GM18861 (cell line): ENCODE measurements at regions not wholly inside any gene's neighbourhood (a gene's known extent, or its start where the extent isn't known, plus 50 kb on each side); places are given as distances from the start of the nearest gene placed in this dataset.
"Not testable (repeated sequence)": the region's sequence is repeated elsewhere in the genome, so short reads cannot be mapped to it uniquely, and the experiment has no call there.

Experiments
- ATAC-seq: cut with Tn5 transposase; IDR thresholded peaks from one replicate; pipeline ENCODE4 v1.9.1; 2021; ENCODE audit not compliant: unreplicated experiment

DNA sequence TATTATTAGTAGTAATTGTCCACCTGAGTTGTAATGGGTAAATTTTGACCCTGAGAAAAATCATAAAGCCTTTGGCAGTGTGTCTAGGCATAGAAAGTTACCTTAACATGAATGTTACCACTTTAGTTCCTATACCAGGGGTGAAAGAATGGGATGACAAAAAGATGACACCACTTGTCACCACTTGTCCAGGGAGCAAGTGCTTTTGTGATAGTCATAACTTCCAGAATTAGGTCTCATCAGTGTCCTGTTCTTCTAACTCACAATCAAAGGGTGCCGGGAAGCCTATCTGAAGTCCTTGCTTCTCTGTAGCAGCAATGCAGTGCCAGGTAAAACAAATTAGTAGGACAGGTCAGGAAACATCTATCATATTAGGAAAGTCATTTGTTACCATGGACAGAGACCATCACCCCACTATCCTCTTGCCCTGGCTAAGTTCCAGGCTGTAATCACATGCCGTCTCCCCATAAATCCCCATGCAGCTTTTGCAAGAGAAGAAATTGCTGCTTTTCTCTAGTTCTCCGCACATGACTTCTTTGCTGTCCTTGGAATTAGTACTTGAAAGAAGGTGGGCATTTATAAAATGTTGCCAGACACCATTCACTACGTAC, 156.5 kb upstream of the SGCD start:
- ATAC-seq = no peak

DNA sequence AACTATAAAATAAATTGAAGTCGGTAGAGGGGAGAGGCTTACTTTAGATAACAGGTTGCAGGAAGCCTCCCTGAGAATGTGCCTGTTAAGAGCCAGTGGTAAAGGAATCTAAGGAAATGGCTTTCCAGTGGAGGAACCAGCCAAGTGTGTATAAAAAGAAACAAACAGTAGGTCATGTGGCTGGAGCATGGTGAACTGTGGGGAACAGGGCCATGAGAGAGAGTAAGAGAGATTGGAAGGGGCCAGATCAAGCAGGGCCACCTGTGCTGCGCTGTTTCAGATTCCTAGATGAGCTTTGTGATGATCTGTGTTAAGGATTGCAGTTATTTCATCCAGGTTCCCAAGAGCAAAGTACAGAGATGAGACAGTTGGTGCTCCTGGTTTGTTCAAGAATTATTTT, 152.7 kb upstream of the SGCD start:
- ATAC-seq = no peak

DNA sequence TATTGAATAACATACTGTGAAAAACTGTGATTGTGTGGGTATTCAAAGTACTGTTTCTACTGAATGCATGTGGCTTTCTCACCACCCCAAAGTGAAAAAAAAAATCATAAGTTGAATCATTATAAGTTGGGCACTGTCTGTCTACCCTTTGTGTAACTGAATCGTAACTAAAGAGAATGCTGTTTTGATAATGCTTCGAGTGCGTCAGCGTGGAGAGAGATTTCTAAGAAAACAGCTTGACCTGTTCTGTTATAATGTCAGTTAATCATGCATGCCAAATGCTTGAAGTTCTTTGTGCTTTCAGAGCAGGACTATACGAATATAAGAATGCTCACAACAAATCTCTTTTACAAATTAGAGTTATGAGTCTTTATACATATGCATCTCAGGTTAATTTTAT, 148.8 kb upstream of the SGCD start:
- ATAC-seq = no peak

- ATAC-seq = no peak
Measured at GRCh38 chr5:156181656-156182055, 145.3 kb upstream of the SGCD start.

DNA sequence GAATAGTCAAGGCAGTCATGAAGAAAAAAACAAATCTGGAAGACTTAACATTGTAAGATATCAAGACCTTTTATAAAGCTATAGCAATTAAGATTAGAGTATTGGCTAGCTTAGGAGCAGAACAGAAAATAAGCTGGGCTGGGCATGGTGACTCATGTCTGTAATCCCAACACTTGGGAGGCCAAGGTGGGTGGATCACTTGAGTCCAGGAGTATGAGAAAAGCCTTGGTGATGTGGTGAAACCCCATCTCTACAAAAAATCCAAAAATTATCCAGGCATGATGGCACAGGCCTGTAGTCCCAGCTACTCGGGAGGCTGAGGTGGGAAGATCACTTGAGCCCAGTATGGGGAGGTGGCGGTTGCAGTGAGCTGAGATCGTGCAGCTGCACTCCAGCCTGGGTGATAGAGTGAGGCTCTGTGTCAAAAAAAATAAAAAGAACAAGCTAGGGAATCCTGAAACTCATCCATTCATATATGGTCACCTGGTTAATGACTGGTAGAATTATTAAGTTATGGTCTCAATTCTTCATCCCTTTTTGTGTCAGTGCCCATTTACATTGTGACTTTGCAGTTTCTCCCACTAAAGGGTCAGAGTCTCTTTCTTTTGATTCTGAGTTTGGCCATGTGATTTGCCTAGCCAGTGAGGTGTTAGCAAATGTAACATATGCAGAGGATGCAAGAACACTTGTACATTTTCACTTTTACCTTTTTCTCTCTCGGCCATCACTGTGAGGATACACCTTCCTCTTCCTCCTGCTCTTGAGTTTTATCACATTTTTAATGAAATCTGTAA, 144.6 kb upstream of the SGCD start:
- ATAC-seq = no peak

GRCh38 chr5:156186760-156187159, 140.2 kb upstream of the SGCD start:
- ATAC-seq = no peak

GRCh38 chr5:156188016-156188415, 138.9 kb upstream of the SGCD start:
- ATAC-seq = no peak

DNA sequence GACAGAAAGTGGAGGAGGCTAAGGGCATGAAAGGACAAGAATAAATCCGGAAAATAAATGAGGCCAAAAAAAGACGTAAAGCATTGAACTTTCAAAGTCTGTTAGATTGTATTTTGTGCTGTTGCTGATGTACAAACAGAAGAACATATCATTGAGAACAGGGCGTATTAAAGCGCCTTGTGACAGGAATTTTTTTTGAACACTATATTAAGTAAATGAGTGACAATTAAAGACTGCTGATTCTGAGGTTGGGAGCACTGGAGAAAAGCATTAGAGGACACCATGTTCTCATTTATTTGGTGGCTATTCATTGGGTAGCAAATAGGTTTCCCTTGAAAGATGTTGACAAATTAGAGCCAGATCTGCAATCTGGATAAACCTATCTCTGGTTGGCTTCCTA, 137.3 kb upstream of the SGCD start:
- no peak for ATAC-seq

- ATAC-seq = no peak
Measured at GRCh38 chr5:156191547-156191946, 135.4 kb upstream of the SGCD start.

- no peak for ATAC-seq
Measured at GRCh38 chr5:156197042-156197635, 129.8 kb upstream of the SGCD start.

- ATAC-seq = no peak
Measured at GRCh38 chr5:156199045-156199444, 127.9 kb upstream of the SGCD start.

DNA sequence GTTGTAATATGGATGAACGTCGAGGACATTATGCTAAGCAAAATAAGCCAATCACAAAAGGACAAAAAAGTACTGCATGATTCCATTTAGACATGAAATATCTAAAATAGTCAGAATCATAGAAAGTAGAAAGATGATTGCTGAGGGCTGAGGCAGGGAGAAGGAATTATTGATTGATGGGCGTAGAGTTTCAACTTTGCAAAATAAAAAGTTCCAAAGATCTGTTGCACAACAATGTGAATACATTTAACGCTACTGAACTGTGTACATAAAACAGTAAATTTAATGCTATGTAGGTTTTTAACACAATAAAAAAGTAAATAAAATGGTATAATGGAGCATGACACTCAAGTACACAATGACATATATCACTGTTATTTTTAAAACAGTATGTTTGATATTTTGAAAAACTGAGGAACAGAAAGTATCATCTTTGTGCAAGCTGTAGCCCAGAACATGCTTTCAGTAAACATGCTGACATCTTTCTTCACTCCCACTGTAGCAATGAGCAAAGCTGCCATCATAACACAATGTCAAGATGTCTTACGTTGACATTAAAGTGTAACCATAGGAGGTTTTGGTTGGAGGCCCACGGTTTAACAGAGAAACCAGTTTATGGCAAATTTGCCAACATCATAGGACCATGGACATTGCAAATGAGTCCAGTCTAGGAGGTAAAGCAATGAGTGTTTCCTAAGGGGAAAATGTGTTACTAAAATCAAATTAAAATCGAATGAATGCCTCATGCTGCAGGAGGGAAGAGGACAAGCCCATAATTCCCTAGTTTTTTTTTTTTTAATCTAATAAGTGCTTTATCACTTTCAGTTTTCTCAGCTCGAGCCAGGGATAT, 125.8 kb upstream of the SGCD start:
- ATAC-seq = no peak

DNA sequence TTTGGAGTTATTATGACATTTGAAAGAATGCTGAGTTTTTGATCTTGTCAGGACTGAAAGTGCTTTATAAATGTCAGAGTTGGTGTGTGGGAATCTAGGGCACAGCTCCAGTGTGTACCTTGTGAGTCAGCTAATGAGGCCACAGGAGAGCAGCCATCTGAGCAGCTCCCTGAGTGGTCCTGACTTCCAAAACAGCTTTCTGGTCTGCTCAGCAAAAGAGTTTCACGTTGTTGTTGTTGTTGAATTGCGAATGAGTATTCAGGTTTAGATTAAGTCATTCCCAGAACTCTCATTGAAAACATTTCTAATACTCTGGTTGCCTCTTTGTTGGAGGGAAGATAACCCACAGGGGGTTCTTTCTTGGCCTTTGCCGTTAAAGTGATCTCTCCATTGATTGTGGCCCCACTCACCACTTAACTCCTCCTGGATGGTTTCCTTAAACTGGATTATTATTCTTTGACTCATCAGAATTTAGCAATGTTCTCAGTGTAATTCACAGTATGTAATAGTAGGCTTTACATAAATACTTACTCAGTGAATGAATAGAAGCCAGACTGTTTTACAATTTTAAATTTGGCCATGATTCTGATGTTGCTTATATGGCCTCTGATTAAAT, 125.1 kb upstream of the SGCD start:
- no peak for ATAC-seq

DNA sequence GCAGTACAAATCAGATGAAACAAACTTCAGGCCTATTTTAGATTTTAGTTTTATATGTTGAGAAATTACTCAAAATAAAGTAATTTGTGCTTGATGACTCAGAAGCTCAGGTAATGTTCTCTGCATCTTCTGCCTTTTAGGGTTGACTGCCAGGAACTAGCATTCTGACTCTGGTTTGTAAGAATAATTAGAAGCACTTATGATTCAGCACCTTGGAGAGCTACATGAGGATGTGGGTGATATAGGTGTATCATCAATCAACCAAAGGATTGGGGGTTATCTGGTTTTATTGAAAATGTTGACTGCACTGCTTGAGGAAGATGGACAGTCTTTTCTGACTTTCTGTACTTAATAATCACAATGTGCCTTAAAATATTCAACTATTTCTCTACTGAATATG, 118.7 kb upstream of the SGCD start:
- ATAC-seq = no peak

- ATAC-seq = no peak
Measured at GRCh38 chr5:156218367-156219158, 108.4 kb upstream of the SGCD start.

DNA sequence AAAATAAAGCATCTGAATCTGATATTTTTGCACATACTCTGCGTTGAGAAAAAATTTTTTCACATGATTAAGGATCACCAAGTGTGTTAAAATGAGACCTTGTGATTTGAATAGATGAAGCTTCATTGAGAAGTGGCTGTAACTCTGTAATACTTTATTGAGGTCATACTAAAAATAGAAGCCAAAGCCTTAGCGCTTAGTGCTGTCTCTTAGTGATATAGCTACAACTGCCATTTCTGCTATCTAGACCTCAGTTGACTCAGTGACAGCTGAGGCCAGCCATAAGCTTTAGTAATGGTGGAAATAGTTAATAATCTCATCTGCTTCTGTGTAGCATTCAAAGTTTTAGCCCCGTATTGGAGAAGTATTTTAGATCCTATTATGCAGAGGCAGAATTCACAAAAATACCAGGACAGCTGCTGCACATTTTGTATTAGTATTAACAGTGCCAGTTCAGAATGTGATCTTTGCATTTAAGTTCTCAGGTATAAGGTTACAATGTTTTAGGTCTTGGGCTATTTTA, 107.4 kb upstream of the SGCD start:
- ATAC-seq = no peak

DNA sequence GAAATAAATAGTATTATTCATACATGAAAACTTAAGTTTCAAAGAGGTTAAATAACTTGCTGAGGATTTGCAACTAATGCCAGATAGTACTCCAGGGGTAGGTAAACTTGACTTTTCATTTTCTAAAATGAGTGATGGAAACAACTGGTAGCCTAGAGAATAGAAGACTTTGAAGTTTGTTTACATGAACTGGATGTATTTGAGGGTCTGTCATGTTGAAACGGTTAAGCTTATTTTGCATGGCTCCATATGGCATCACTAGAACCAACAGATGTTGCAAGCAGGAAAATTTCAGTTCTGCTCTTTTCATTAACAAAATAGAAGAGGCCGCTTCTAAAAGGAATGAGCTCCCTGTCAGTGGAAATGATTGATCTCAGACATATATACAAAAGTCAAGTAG, 105.1 kb upstream of the SGCD start:
- no peak for ATAC-seq

GRCh38 chr5:156223547-156223946, 103.4 kb upstream of the SGCD start:
- no peak for ATAC-seq

DNA sequence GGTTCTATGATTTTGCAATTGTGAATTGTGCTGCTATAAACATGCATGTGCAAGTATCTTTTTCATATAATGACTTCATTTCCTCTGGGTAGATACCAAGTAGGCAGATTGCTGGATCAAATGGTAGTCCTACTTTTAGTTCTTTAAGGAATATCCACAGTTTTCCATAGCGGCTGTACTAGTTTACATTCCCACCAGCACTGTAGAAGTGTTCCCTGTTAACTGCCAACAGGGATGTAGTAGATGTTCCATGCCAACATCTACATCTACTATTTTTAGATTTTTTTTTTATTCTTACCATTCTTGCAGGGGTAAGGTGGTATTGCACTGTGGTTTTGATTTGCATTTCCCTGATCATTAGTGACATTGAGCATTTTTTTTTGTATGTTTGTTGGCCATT, 100.5 kb upstream of the SGCD start:
- ATAC-seq = not testable (repeated sequence)

GRCh38 chr5:156230887-156231286, 96.1 kb upstream of the SGCD start:
- ATAC-seq = no peak
